ENCODE measurements at regions not wholly inside any gene's neighbourhood (a gene's known extent, or its start where the extent isn't known, plus 50 kb on each side); places are given as distances from the start of the nearest gene placed in this dataset.

- DNase-seq (ENCODE audit: low read depth in 3 of 3), result no peak
These were observed 271.8 kb downstream of the AEBP2 start for GRCh38 chr12:19710811-19711793.

- DNase-seq (ENCODE audit: low read depth in 3 of 3), result no peak
These were observed 272.7 kb downstream of the AEBP2 start for GRCh38 chr12:19712041-19712440.

- DNase-seq (ENCODE audit: low read depth in 3 of 3), result no peak
These were observed 279.1 kb downstream of the AEBP2 start for GRCh38 chr12:19718401-19718800.

- DNase-seq (ENCODE audit: low read depth in 3 of 3), result no peak
These were observed 280.4 kb downstream of the AEBP2 start for GRCh38 chr12:19719672-19720071.

- DNase-seq (ENCODE audit: low read depth in 3 of 3), result no peak
These were observed 286.8 kb downstream of the AEBP2 start for GRCh38 chr12:19726122-19726521.

- no peak for DNase-seq (ENCODE audit: low read depth in 3 of 3)
These were observed 287.3 kb downstream of the AEBP2 start for GRCh38 chr12:19726592-19726991.

GRCh38 chr12:19737019-19737418 is 297.7 kb downstream of the AEBP2 start:
- no peak for DNase-seq (ENCODE audit: low read depth in 3 of 3)

GRCh38 chr12:19739195-19739776 is 300.0 kb downstream of the AEBP2 start:
- DNase-seq (ENCODE audit: low read depth in 3 of 3), result peak in 1 of 3 experiments; percentile 7

- DNase-seq (ENCODE audit: low read depth in 3 of 3), result no peak
These were observed 301.3 kb downstream of the AEBP2 start for GRCh38 chr12:19740472-19741131.

GRCh38 chr12:19741132-19741489 is 301.8 kb downstream of the AEBP2 start:
- no peak for DNase-seq (ENCODE audit: low read depth in 3 of 3)

- no peak for DNase-seq (ENCODE audit: low read depth in 3 of 3)
These were observed 305.5 kb downstream of the AEBP2 start for GRCh38 chr12:19744705-19745218.

GRCh38 chr12:19746471-19746870 is 307.2 kb downstream of the AEBP2 start:
- DNase-seq (ENCODE audit: low read depth in 3 of 3), result no peak

GRCh38 chr12:19749906-19750574 is 310.7 kb downstream of the AEBP2 start:
- no peak for DNase-seq (ENCODE audit: low read depth in 3 of 3)

- DNase-seq (ENCODE audit: low read depth in 3 of 3), result no peak
These were observed 311.8 kb downstream of the AEBP2 start for GRCh38 chr12:19751078-19751477.

- no peak for DNase-seq (ENCODE audit: low read depth in 3 of 3)
These were observed 313.4 kb downstream of the AEBP2 start for GRCh38 chr12:19752712-19753111.

GRCh38 chr12:19755136-19755535 is 315.8 kb downstream of the AEBP2 start:
- DNase-seq (ENCODE audit: low read depth in 3 of 3), result no peak

- DNase-seq (ENCODE audit: low read depth in 3 of 3), result no peak
These were observed 318.1 kb downstream of the AEBP2 start for GRCh38 chr12:19757317-19757877.

- DNase-seq (ENCODE audit: low read depth in 3 of 3), result no peak
These were observed 319.9 kb downstream of the AEBP2 start for GRCh38 chr12:19759227-19759626.

GRCh38 chr12:19760611-19761010 is 321.3 kb downstream of the AEBP2 start:
- DNase-seq (ENCODE audit: low read depth in 3 of 3), result no peak

- DNase-seq (ENCODE audit: low read depth in 3 of 3), result no peak
These were observed 322.2 kb downstream of the AEBP2 start for GRCh38 chr12:19761463-19761862.

GRCh38 chr12:19763488-19763887 is 324.2 kb downstream of the AEBP2 start:
- no peak for DNase-seq (ENCODE audit: low read depth in 3 of 3)

GRCh38 chr12:19764408-19764807 is 325.1 kb downstream of the AEBP2 start:
- no peak for DNase-seq (ENCODE audit: low read depth in 3 of 3)

Data from stimulated activated CD4-positive, alpha-beta T cell treated with anti-CD3 and anti-CD28 coated beads, TNF-alpha, amount 100 ng/mL, for 24 hours (primary cell).